Nephron progenitor cell (in vitro differentiated cells): ENCODE measurements at regions not wholly inside any gene's neighbourhood (a gene's known extent, or its start where the extent isn't known, plus 50 kb on each side); places are given as distances from the start of the nearest gene placed in this dataset.

Experiments
- DNase-seq: peaks from one replicate; pipeline ENCODE4 v3.0.0; 2021
- H3K27ac Mint-ChIP-seq: 2 replicates; pipeline ENCODE4 v1.8.0; 2021; ENCODE audit warnings: mild to moderate bottlenecking, moderate library complexity, mixed read lengths
- H3K27me3 Mint-ChIP-seq: 2 replicates; pipeline ENCODE4 v1.8.0; 2021; ENCODE audit warnings: mild to moderate bottlenecking, low read depth, mixed read lengths; ENCODE audit not compliant: poor library complexity
- H3K36me3 Mint-ChIP-seq: 2 replicates; pipeline ENCODE4 v1.8.0; 2021; ENCODE audit warnings: low read depth, mixed read lengths
- H3K4me1 Mint-ChIP-seq: 2 replicates; pipeline ENCODE4 v1.8.0; 2021; ENCODE audit warnings: mixed read lengths
- H3K4me3 Mint-ChIP-seq: 2 replicates; pipeline ENCODE4 v1.8.0; 2021; ENCODE audit warnings: mild to moderate bottlenecking, moderate library complexity, mixed read lengths
- H3K9me3 Mint-ChIP-seq: 2 replicates; pipeline ENCODE4 v1.8.0; 2021; ENCODE audit warnings: mild to moderate bottlenecking, moderate library complexity, mixed read lengths
- CTCF ChIP-seq: fragments of 200-600 bp; sonication (generic); IDR thresholded peaks from 2 replicates; pipeline ENCODE4 v1.5.0; 2021; ENCODE audit warnings: antibody characterized with exemption

- Mint-ChIP-seq H3K27me3 (no peaks in the 10 kb centered on the region), H3K4me3 (no peak overlapping the region), H3K4me1 (peaks cover 38% of the 10 kb centered on the region), H3K27ac (peak overlapping the region; percentile 5), H3K9me3 (no peaks in the 10 kb centered on the region), H3K36me3 (no peaks in the 10 kb centered on the region)
- DNase-seq = no peak
- TF ChIP-seq CTCF = no peak
Measured at GRCh38 chr9:117945286-117945685, 241.1 kb downstream of the TLR4 start.

- no peaks in the 10 kb centered on the region for H3K36me3 Mint-ChIP-seq
- DNase-seq = no peak
- H3K9me3 Mint-ChIP-seq = no peaks in the 10 kb centered on the region
- H3K4me3 Mint-ChIP-seq = no peak overlapping the region
- TF ChIP-seq CTCF = no peak
- peaks cover 9% of the 10 kb centered on the region for H3K4me1 Mint-ChIP-seq
- no peak overlapping the region for H3K27ac Mint-ChIP-seq
- no peaks in the 10 kb centered on the region for H3K27me3 Mint-ChIP-seq
Measured at GRCh38 chr9:117951127-117951526, 246.9 kb downstream of the TLR4 start.

- TF ChIP-seq CTCF = no peak
- Mint-ChIP-seq H3K4me1 (no peaks in the 10 kb centered on the region), H3K27ac (no peak overlapping the region), H3K36me3 (no peaks in the 10 kb centered on the region), H3K4me3 (no peak overlapping the region), H3K9me3 (no peaks in the 10 kb centered on the region), H3K27me3 (no peaks in the 10 kb centered on the region)
- no peak for DNase-seq
Measured at GRCh38 chr9:117952581-117952980, 248.4 kb downstream of the TLR4 start.

- Mint-ChIP-seq H3K4me3 (no peak overlapping the region), H3K27ac (no peak overlapping the region), H3K9me3 (no peaks in the 10 kb centered on the region), H3K36me3 (no peaks in the 10 kb centered on the region), H3K27me3 (no peaks in the 10 kb centered on the region), H3K4me1 (no peaks in the 10 kb centered on the region)
- no peak for TF ChIP-seq CTCF
- no peak for DNase-seq
Measured at GRCh38 chr9:117957267-117957666, 253.1 kb downstream of the TLR4 start.

GRCh38 chr9:117958726-117959125 lies 254.5 kb downstream of the TLR4 start:
- DNase-seq = no peak
- Mint-ChIP-seq H3K36me3 (no peaks in the 10 kb centered on the region), H3K4me1 (no peaks in the 10 kb centered on the region), H3K27ac (no peak overlapping the region), H3K9me3 (no peaks in the 10 kb centered on the region), H3K4me3 (no peak overlapping the region), H3K27me3 (no peaks in the 10 kb centered on the region)
- no peak for TF ChIP-seq CTCF

GRCh38 chr9:117963493-117964090 lies 259.4 kb downstream of the TLR4 start:
- Mint-ChIP-seq H3K4me1 (peaks cover 7% of the 10 kb centered on the region), H3K4me3 (no peak overlapping the region), H3K27me3 (no peaks in the 10 kb centered on the region), H3K36me3 (no peaks in the 10 kb centered on the region), H3K27ac (no peak overlapping the region), H3K9me3 (no peaks in the 10 kb centered on the region)
- no peak for TF ChIP-seq CTCF
- peak; percentile 1 for DNase-seq
